WI38 (cell line): ENCODE measurements at regions not wholly inside any gene's neighbourhood (a gene's known extent, or its start where the extent isn't known, plus 50 kb on each side); places are given as distances from the start of the nearest gene placed in this dataset.

Source experiments
- H3K4me3 ChIP-seq: 2 replicates; pipeline ENCODE4 v1.5.1; 2011; ENCODE audit warnings: low read depth, mild to moderate bottlenecking, control low read depth, low read length
- TF ChIP-seq, protein P1 (sequence below): IDR thresholded peaks from 2 replicates; pipeline ENCODE4 v1.5.1; 2012; ENCODE audit warnings: low read depth, mild to moderate bottlenecking, control low read depth, low read length

GRCh38 chr2:193537531-193537930, 1342.8 kb upstream of the TMEFF2 start:
- TF ChIP-seq, protein P1, sequence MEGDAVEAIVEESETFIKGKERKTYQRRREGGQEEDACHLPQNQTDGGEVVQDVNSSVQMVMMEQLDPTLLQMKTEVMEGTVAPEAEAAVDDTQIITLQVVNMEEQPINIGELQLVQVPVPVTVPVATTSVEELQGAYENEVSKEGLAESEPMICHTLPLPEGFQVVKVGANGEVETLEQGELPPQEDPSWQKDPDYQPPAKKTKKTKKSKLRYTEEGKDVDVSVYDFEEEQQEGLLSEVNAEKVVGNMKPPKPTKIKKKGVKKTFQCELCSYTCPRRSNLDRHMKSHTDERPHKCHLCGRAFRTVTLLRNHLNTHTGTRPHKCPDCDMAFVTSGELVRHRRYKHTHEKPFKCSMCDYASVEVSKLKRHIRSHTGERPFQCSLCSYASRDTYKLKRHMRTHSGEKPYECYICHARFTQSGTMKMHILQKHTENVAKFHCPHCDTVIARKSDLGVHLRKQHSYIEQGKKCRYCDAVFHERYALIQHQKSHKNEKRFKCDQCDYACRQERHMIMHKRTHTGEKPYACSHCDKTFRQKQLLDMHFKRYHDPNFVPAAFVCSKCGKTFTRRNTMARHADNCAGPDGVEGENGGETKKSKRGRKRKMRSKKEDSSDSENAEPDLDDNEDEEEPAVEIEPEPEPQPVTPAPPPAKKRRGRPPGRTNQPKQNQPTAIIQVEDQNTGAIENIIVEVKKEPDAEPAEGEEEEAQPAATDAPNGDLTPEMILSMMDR, result no peak
- no peak overlapping the region for H3K4me3 ChIP-seq

DNA sequence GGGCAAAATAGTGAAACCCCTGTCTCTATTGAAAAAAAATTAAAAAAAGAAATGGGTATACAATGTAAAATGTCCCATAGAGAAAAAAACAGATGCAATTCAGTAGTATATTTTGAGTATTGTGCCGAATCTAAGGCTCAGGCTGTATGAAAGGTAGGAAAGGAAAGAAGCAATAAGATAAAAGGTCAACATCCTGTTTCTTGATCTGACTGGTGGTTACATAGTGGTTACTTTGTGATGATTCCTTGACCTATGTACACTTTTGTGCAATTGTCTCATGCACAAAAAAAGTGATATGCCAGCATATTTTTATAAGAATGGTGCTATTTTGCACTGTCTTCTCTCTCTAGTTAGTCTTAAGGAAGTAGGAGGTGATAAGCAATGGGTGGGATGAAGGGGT, 1333.7 kb upstream of the TMEFF2 start:
- no peak overlapping the region for H3K4me3 ChIP-seq
- TF ChIP-seq, protein P1, result no peak

DNA sequence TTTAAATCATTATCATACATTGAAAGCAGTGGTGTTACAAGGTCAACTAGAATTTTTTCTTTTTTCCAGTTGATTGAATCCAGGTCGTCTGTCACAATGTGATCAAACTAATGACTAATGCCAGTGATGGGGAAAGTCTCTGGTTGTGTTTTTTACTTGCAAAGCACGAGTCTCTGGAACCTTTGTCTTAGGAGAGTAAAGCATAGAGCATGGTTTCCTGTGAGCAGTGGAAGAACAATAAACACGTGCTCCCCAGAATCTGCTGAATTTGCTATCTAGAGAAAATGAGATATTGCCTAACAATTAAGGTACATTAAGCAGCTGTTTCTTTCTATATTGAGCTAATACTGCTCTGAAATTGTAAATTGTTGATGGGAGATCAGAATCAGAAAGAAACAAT, 1332.4 kb upstream of the TMEFF2 start:
- TF ChIP-seq, protein P1, result no peak
- no peak overlapping the region for H3K4me3 ChIP-seq

- no peak overlapping the region for H3K4me3 ChIP-seq
- TF ChIP-seq, protein P1, result no peak
Measured at GRCh38 chr2:193523662-193524061, 1328.9 kb upstream of the TMEFF2 start.

DNA sequence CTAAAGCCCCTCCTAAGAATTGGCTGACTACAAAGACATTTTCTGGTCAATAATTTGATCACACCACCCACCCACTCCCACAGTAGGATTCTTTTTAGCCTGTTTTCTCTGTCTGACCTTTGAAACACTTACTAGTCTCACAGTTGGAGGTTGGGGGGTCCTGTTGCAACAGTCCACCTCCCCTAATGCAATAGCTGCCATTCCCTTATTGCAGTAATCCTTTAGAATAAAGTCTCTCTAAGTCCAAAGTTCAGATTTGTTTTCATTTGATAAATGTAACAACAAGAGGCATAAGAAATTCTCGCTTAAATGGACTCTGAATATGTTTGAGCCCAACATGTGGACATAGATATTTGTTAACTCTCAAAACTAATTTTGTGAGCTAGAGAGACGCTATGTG, 1326.8 kb upstream of the TMEFF2 start:
- no peak overlapping the region for H3K4me3 ChIP-seq
- TF ChIP-seq, protein P1, result no peak

- TF ChIP-seq, protein P1, result no peak
- no peak overlapping the region for H3K4me3 ChIP-seq
Measured at GRCh38 chr2:193520709-193521458, 1326.2 kb upstream of the TMEFF2 start.

DNA sequence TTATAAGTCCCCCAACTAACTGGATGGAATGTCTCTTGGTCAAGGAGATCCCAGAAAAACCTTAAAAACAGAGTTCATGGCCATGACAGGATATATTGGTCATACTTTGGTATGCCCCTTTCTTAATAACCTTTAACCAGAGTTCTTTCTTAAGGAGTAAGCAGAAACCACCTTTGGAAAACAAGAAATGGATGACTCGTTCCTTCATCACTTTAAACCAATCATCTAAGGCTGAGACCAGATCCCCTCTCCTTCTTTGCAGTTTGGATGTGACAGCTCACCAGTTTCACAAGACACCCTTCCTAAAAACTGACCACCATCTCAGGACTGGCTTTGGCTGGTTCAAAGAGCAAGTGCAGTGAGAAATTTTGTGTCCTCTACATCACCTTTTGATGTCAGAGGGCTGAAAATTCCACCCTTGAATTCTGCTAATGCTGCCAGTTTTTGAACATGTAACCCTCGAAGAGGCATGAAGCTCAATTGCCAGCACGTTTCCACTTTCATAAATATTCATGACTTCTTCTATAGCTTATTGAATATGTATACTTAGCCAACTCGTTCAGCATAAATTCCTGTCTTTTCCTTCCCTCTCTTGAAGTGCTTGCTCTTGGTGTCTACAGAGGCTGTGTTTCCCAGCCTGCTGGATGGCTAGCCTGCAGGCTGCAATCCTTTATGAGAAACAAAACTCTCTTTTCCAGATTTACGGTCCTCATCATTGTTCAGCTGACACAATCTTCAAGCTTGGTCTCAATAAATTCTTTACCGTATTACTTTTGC, 1323.5 kb upstream of the TMEFF2 start:
- no peak overlapping the region for H3K4me3 ChIP-seq
- TF ChIP-seq, protein P1, result no peak
